ENCODE measurements at regions not wholly inside any gene's neighbourhood (a gene's known extent, or its start where the extent isn't known, plus 50 kb on each side); places are given as distances from the start of the nearest gene placed in this dataset.
"Not testable (repeated sequence)": the region's sequence is repeated elsewhere in the genome, so short reads cannot be mapped to it uniquely, and the experiment has no call there.

DNA sequence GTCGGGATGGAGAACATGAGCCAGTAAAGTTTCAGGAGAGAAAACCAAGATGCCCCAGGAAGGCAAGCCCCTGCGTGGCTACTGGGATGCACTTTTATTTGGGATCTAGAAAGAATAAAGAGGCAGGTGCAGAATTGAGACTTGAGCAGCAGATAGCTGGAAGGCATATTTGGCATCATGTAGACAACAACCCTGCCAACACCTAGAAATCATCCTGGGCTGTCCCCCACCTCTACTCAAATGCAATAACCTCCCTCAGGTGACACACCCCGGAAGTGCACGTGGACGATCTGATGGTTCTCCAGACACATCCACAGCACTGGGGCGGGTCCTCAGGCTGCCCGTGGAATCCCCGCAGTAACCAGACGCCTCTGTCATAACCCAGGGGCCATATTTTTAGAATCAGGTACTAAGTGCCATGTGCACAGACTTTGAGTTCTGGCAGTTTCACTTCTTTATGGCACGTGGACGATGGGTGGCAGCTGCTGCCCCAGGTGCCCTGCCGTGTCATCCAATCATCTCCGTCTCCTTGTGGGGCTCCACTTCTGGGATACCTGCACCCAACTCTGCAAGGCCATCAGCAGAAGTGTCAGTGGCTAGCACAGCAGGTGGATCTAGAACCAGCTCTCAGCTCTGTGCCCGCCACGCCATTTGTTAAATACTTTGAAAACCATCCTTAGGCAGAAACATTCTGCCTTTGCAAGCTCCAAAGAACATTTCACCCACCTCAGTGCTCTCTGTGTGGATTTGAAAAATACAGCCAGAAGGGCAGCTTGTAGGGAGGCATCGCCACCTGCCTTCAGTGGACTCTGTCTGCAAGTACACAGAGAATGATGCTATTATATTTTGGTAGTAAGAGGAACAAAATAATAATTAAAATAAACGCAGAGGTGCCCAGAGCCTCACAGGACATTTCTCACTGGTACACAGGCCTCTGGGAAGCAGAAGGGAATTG lies 771.7 kb upstream of the TMEM132C start:
- no peak for DNase-seq (ENCODE audit: low read depth in 2 of 2)

DNA sequence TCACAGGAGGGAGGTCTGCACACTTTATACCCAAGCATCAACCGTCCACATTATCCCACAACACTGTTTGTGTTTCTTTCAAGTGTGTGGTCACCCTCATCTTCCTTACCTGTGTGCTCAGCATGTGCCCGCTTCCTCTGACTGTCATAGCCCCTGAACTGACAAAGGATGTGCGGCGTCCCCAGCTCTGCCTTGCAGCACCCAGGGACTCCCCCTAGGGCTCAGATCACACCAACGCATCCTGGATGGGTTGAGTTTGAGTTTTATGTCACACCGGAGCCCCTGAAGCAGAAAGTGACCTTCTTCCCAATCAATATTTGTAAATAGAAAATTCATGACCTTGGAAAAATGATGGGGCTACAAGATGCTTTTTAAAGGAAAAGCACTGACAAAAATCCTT lies 770.7 kb upstream of the TMEM132C start:
- no peak for DNase-seq (ENCODE audit: low read depth in 2 of 2)

DNA sequence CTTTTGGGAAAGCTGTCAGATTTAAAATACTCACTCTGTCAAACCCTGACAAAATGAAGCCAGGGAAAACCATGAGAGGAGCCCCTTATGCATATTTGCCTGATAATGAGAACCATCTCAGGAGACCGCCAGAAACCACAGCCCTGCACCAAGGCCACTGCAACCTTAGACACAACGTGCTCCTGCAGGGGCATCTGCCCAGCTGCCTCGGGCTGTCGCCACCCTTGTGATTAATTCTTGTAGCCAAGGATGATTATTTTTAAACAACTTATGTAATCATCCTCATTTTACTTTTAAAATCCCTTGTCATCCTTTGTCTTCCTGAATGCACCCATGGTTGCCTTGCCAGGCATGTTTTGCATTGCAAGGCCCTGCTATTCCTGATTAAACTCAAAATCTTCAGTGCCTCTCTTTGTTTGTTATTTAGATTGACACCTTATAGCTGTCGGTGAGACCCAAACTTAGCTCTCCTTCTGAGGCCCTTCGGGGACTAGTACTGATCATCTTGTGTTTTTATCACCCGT lies 766.4 kb upstream of the TMEM132C start:
- no peak for DNase-seq (ENCODE audit: low read depth in 2 of 2)

DNA sequence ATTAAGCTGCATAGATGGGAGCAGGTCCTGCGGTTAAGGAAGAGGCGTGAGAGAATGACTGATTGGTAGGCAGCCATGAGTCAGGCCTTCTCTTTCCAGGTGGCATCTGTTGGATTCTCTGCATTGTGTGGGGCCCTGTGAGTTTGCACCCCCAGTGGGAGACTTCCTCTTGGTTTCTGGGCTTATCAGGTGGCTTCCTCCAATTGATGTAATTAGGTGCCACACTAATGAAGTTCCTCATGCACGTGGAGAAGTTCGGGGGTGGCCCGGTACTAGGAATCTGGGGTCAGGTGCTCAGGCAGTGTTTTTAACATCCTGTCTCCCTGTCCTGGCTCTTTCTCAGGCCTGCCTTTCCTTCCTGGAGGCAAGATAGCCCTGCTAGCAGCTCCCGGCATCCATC lies 765.1 kb upstream of the TMEM132C start:
- no peak for DNase-seq (ENCODE audit: low read depth in 2 of 2)

DNA sequence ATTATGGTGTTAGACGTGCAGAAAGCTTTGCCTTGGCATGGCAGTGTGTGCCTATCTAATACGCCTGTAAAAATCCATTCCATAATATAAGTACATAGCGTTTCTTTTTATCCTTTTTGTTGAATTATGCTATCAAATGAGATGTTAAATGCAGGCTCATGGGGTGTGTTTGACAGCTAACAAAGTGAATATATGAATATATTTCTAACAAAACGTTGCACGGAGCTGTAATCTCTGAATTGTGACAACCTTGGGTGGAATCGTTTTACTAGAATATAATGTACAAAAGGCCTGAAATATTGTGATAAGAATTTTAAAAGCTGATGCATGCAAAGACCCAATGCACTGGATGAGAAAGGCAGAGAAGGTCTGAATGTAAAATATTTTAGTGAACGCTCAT lies 763.7 kb upstream of the TMEM132C start:
- DNase-seq (ENCODE audit: low read depth in 2 of 2), result no peak

DNA sequence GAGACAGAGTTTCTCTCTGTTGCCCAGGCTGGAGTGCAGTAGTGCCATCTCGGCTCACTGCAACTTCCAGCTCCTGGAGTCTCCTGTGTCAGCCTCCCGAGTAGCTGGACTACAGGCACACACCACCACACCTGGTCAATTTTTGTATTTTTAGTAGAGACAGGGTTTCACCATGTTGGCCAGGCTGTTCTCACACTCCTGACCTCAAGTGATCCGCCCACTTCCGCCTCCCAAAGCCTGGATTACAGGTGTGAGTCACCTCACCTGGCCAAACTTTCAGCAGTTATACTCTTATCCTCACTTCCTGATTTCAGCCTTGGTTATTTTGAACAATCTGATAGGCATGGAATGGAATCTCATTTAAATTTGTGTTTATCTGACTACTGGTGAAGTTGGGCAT lies 763.0 kb upstream of the TMEM132C start:
- not testable (repeated sequence) for DNase-seq (ENCODE audit: low read depth in 2 of 2)

DNA sequence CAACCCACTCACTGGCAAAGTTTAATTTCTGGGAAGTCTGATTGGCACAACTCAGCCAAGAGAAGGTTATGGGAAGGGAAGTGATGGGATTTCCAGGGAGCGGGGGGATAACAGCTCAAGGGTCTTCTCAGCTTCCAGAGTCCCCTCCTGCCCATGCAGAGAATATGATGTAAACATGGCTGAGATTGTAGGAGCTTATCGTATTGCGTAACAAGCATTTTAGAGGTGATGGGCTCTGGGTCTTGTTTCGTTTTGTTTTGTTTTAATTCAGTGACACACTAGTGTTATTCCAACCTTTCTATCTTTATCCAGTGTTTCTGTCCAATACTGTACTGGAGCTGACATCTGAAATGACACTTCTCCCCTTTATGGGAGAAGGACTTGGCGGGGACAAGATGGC lies 762.1 kb upstream of the TMEM132C start:
- DNase-seq (ENCODE audit: low read depth in 2 of 2), result no peak

DNA sequence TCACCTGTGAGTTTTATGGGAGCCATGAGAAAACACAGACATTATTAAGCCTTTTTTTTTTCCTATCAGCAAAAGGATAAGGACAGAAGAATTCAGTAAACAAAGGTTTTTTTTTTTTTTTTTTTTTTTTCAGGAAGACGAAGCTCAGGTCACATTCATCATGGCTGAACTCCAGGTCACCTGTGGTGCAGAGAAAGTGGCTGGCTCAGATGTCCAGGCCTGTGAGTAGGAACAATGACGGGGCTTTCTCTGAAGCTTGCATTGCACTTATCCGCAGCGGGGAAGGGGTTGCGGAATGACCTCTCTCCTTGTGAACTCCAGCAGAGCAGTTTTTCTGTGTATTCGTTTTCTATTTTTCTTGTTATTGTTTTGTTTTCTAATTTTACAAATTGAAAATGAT lies 759.6 kb upstream of the TMEM132C start:
- DNase-seq (ENCODE audit: low read depth in 2 of 2), result no peak

DNA sequence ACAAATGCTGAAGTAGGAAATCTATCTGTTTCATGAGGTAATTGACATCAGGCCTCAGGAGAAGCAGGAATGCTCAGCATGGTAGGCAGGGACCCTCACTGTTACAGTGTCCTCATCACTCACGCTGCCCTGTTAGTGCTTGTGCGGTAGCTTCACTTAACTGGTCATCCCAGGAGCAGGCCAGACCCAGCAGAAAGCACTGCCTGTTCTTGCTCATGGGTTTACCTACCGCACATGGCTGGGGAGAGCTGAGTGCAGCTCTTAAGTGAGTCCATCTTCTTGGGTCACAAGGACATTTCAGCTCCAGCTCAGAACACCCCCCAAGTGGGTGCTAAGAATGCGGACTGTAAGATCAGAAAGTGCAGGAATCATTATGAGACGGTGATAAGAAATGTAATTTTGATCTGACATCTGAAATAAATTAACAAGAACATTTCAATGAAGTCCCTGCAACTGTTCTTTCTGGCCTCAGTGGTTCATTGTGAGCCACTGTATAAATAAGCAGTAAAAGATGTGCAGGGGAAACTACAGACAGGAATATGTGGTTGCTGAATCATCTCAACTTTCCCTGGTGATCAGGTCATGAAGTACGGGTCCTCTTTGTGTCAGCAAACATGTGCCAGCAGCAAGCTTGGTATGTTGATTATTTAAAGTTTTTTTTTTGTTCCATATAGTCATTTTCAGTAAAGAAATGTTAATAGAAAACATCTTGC lies 757.7 kb upstream of the TMEM132C start:
- no peak for DNase-seq (ENCODE audit: low read depth in 2 of 2)

DNA sequence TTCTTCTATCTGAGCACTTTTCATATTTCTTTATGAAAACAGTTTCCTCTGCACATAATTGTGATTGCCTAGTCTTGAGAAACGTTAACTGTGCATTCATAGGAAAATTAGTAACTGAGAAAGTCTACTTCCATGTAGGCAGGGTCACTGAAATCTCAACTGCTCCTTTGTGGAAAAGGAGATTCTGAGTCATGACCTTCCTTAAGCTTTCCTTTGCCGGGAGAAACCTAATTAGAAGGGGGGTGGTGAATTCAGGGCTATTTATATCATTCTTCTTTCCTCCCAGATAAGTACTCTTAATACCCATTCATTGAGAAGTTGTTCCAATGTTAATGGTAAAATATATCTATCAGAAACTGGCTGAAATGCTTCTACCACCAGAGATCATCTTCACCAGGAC lies 751.0 kb upstream of the TMEM132C start:
- DNase-seq (ENCODE audit: low read depth in 2 of 2), result no peak

DNA sequence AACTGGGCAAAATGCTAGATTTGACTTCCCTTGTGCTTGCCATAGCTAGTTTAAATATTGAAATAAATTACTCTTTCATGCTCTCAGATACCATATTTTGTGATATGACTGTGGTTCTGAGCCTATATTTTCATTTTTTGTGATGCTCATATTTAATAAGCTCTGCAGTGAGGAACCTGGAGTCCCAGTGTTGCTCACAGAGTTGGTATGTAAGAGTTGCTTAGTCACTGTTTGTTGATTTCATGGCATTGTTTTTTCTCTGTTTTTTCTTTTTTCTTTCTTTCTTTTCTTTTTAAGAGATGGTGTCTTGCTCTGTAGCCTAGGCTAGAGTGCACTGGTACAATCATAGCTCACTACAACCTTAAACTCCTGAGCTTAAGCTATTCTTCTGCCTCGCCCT lies 750.5 kb upstream of the TMEM132C start:
- no peak for DNase-seq (ENCODE audit: low read depth in 2 of 2)

DNA sequence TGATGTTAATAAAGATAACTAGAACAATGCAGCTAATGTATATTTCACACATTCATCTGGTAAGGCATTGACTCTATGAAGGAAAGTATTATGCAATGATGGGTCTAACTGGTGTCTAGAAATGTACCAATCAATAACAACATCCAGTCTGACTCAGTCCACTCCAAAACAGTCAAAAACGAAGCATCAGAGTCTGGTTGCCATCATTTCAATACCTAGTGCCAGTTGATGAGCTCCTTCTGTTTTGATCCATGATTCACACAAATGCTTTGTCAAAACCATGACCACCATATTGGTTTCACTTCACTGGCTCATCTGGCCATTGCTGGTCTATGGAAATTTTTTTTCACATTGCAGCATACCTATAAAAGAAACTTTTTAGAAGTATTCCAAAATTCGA lies 747.2 kb upstream of the TMEM132C start:
- DNase-seq (ENCODE audit: low read depth in 2 of 2), result no peak

DNA sequence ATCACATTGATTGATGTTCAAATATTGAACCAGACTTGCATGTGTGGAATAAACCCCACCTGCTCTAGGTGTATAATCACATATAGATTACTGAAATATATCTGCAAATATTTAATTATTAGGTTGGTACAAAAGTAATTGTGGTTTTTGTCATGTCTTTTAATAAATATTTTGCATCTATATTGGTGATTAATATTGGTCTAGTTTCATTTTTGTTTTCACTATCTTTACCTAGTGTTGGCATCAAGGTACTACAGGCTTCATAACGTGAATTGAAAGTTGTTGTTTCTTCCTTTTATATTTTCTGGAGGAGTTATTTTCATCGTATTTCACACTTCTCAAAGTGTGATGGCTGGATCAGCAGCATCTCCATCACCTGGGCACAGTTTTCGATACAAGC lies 740.0 kb upstream of the TMEM132C start:
- no peak for DNase-seq (ENCODE audit: low read depth in 2 of 2)

DNA sequence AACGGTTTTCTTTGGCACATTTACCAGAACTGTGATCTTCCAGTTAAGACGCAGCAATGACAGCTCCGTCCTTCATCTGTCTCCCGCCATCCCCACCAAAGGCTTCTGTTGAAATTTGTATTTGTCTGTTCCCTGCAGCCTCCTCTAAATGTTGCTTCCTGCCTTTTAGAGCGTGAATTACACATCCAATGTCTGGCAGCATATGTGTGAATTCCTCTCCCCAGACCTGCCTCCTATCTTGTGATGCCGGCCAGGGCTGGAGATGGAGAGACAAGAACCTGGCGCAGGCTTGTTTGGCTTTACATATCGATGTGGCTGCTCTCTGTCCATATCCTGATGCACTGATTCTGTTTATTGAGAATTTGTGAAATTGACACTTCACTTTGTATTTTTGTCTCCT lies 738.4 kb upstream of the TMEM132C start:
- no peak for DNase-seq (ENCODE audit: low read depth in 2 of 2)

DNA sequence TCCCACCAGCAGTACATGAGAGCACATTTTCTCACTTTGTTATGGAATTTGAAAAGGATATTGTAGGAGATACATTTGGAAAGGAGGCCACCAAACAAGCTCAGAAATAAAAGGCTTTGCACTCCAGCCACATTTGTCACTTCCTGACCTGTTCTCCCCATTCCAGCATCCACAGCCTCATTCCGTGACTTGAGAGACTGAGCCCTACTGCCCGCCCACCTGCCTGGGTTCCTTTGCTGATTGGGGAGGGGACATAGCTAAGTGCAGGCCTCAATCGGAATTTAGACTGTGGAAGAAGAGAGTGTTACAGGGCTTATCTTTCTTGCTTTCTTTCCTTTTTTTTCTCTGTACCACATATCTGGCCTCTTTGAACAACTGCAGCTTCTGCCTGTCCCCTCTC lies 735.4 kb upstream of the TMEM132C start:
- DNase-seq (ENCODE audit: low read depth in 2 of 2), result no peak

DNA sequence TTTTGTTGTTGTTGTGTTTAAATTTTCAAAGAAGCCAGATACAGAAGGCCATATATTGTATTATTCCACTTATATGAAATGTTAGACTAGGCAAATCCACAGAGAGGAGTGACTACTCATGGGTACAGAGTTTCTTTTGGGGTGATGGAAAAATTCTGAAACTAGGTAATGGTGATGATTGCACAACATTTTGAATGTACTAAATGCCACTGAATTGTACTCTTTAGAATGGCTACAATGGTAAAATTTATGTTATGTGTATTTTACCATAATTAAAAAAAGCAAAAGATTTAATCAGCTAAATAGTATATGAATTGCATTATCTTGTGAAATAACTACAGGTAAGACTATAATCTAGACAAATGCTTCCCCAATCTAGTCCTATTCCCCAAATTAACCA lies 733.6 kb upstream of the TMEM132C start:
- DNase-seq (ENCODE audit: low read depth in 2 of 2), result no peak

DNA sequence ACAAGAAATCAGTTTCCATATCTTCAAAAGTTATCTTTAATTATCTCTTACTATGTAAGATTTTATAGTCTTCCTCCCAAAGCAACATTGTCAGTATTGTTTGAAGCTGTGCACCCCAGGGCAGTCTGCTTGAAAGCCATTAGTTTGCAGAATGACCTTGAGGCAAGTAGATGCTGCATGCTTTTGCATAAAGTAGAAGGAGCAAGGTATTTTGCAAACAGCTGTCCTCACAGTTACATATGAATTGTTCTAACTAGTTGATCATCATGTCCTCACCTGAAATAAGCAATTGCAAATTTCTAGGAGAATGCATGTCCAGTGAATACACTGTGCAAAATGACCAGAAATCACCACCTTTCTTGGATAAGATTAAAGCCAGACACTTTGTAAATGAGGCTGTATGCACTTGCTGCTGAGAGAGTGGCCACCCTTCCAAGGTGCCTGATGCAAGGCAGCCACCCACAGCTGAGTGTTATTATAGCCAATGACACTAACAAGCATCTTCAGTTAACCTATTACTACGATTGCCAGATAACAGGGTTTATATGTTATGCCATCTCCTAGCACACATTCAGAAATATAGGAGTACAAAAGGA lies 730.0 kb upstream of the TMEM132C start:
- DNase-seq (ENCODE audit: low read depth in 2 of 2), result no peak

DNA sequence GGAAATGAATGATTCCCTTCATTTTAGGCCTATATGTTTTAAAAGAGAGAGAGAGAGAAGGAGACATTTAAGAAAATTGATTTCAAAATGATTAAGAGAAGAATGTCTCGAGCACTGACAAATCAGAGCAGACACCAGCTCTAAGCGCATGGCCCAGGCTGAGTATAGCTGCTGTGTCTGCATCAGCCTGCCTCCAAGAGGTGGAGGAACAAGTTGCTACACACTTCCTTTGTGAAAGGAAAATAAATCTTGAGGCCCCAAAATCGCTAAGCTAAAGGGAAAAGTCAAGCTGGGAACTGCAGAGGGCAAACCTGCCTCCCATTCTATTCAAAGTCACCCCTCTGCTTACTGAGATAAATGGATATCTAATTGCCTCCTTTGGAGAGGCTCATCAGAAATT lies 728.7 kb upstream of the TMEM132C start:
- DNase-seq (ENCODE audit: low read depth in 2 of 2), result no peak

DNA sequence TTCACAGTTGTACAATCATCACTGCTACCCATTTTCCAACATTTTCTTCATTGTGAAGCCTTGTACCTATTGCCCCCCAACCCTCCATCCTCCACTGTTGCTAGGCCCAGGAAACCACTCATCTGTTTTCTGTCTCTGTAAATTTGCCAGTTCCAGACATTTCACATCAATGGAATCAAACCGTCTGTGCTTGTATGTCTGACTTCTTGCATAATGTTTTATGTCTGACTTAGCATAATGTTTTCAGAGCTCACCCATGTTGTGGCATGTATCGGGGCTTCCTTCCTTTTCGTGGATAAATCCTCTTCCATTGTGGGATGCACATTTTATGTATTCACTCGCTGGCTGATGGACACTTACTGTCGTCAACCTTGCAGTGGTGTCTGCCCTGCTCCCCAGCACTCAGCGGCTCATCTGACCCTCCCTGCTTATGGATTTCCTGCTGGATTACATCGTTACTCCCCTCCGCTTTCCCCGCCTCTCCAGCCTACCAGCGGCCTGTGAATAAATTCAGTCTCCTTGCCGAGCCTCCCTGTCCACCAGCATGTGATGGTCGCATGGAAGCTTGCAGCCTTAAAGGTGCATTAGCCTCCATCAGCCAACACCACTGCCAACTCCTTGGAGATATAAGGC lies 727.6 kb upstream of the TMEM132C start:
- DNase-seq (ENCODE audit: low read depth in 2 of 2), result no peak

DNA sequence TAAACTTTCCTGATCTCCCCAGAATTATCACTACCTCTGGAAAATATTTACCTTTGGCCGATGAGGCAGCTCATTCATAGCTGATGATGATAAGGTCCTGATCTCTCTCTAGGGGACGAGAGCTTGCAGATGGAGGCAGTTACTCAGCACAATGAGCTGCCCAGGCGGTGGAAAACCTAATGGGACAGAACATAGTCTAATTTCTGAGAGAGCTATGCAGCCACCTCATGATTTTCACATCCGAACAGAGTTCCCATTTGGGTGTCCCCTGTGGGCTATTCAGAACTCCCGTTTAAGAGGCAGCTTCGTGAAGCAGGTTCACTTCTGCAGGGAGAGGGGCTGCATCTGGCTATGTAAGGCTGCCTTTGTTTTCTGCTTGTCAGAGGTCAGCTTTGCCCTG lies 724.6 kb upstream of the TMEM132C start:
- DNase-seq (ENCODE audit: low read depth in 2 of 2), result no peak

DNA sequence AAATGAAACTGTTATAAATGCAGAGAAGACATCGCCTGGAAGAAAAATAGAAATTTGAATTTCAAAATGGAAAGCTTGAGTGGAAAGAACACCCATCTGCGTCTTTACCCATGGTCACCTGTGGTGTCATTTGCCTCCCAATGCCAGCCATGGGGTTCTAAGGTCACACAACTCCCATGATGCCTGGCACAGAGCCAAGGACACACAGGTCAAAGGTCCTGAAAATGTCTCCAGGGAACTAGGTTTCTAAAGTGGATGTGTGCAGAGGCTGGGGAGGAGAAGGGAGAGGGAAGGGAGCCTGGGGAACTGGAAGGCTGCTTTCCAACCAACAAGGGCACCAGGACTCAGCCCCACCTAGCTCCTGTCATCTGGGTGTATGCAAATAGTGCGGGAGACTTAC lies 724.0 kb upstream of the TMEM132C start:
- no peak for DNase-seq (ENCODE audit: low read depth in 2 of 2)
